Liver (tissue), 8 donors: ENCODE measurements at regions not wholly inside any gene's neighbourhood (a gene's known extent, or its start where the extent isn't known, plus 50 kb on each side); places are given as distances from the start of the nearest gene placed in this dataset.

Experiments
- DNase-seq: peaks from one replicate; pipeline ENCODE4 v3.0.0-alpha.2; 2017; ENCODE audit warnings: low spot score
- H3K27ac ChIP-seq, 2 donors: one replicate each; pipeline ENCODE4 v1.7.0; 2013; ENCODE audit warnings: inconsistent platforms in 2 of 2, low read length in 2 of 2, control low read depth in 1 of 2, low read depth in 1 of 2, mild to moderate bottlenecking in 1 of 2
- H3K27me3 ChIP-seq, 4 donors: one replicate each; pipeline versions ENCODE4 v1.6.1 to v1.7.0; 2013; ENCODE audit warnings: low read length in 3 of 4, inconsistent platforms in 1 of 4, mild to moderate bottlenecking in 1 of 4, moderate library complexity in 1 of 4; ENCODE audit not compliant: control insufficient read depth in 4 of 4, insufficient read depth in 4 of 4
- H3K36me3 ChIP-seq, 4 donors: one replicate each; pipeline versions ENCODE4 v1.6.1 to v1.7.0; 2013; ENCODE audit warnings: low read length in 3 of 4, mild to moderate bottlenecking in 3 of 4, low read depth in 1 of 4, moderate library complexity in 1 of 4; ENCODE audit not compliant: control insufficient read depth in 4 of 4, insufficient read depth in 3 of 4
- H3K4me1 ChIP-seq, 4 donors: one replicate each; pipeline versions ENCODE4 v1.6.1 to v1.7.0; 2013; ENCODE audit warnings: low read length in 3 of 4, mild to moderate bottlenecking in 3 of 4, moderate library complexity in 1 of 4; ENCODE audit not compliant: control insufficient read depth in 4 of 4, insufficient read depth in 4 of 4
- H3K4me3 ChIP-seq, 3 donors: one replicate each; pipeline versions ENCODE4 v1.6.1 to v1.7.0; 2013; ENCODE audit warnings: low read length in 3 of 3, control low read depth in 1 of 3, low read depth in 1 of 3, mild to moderate bottlenecking in 1 of 3
- H3K9ac ChIP-seq, 2 donors: one replicate each; pipeline ENCODE4 v1.7.0; 2013; ENCODE audit warnings: low read length in 2 of 2, mild to moderate bottlenecking in 2 of 2, moderate library complexity in 2 of 2, control low read depth in 1 of 2, low read depth in 1 of 2
- H3K9me3 ChIP-seq, 4 donors: one replicate each; pipeline versions ENCODE4 v1.6.1 to v1.7.0; 2013; ENCODE audit warnings: low read length in 3 of 4; ENCODE audit not compliant: control insufficient read depth in 4 of 4
- EGR1 ChIP-seq, 2 donors: IDR thresholded peaks; 2 replicates each; pipeline ENCODE4 v1.6.1; 2016 to 2018; ENCODE audit warnings: antibody characterized with exemption in 2 of 2, low read depth in 2 of 2
- FOXA1 ChIP-seq: IDR thresholded peaks from 2 replicates; pipeline ENCODE4 v1.6.1; 2016; ENCODE audit warnings: antibody characterized with exemption
- FOXA2 ChIP-seq: IDR thresholded peaks from 2 replicates; pipeline ENCODE4 v1.6.1; 2016; ENCODE audit warnings: antibody characterized with exemption
- GABPA ChIP-seq, 2 donors: IDR thresholded peaks in 1 of 2; conservative IDR thresholded peaks in 1 of 2; 2 replicates each; pipeline ENCODE4 v1.6.1; 2016; ENCODE audit warnings: antibody characterized with exemption in 2 of 2, mild to moderate bottlenecking in 1 of 2, moderate library complexity in 1 of 2
- HNF4A ChIP-seq, 2 donors: conservative IDR thresholded peaks; 2 replicates each; pipeline ENCODE4 v1.6.1; 2016; ENCODE audit warnings: antibody characterized with exemption in 2 of 2, mild to moderate bottlenecking in 2 of 2
- HNF4G ChIP-seq: IDR thresholded peaks from 2 replicates; pipeline ENCODE4 v1.6.1; 2016; ENCODE audit warnings: antibody characterized with exemption
- JUND ChIP-seq, 2 donors: IDR thresholded peaks; 2 replicates each; pipeline ENCODE4 v1.6.1; 2016; ENCODE audit warnings: antibody characterized with exemption in 2 of 2
- NR2F2 ChIP-seq: IDR thresholded peaks from 2 replicates; pipeline ENCODE4 v1.6.1; 2016; ENCODE audit warnings: antibody characterized with exemption
- RAD21 ChIP-seq, 2 donors: IDR thresholded peaks; 2 replicates each; pipeline ENCODE4 v1.6.1; 2016; ENCODE audit warnings: antibody characterized with exemption in 2 of 2, mild to moderate bottlenecking in 2 of 2
- RXRA ChIP-seq, 2 donors: IDR thresholded peaks; 2 replicates each; pipeline ENCODE4 v1.6.1; 2017 to 2018; ENCODE audit warnings: antibody characterized with exemption in 2 of 2, mild to moderate bottlenecking in 1 of 2
- SP1 ChIP-seq: IDR thresholded peaks from 2 replicates; pipeline ENCODE4 v1.6.1; 2018; ENCODE audit warnings: antibody characterized with exemption, mild to moderate bottlenecking
- TAF1 ChIP-seq: conservative IDR thresholded peaks from 2 replicates; pipeline ENCODE4 v1.6.1; 2016; ENCODE audit warnings: antibody characterized with exemption, mild to moderate bottlenecking
- YY1 ChIP-seq: IDR thresholded peaks from 2 replicates; pipeline ENCODE4 v1.6.1; 2016; ENCODE audit warnings: antibody characterized with exemption, mild to moderate bottlenecking
- WGBS: extraction: QIAGEN DNeasy Blood & Tissue Kit; methylation state at CpG from one replicate; pipeline ENCODE4 v1.1.7; 2013; 5-methylcytosine and 5-hydroxymethylcytosine counted together
- TF ChIP-seq, protein P1 (sequence below): IDR thresholded peaks from 2 replicates; pipeline ENCODE4 v1.6.1; 2016; ENCODE audit warnings: antibody characterized with exemption
- TF ChIP-seq, protein P2 (sequence below): fragments of 150-350 bp; IDR thresholded peaks from 2 replicates; pipeline ENCODE4 v1.5.1; 2017; ENCODE audit warnings: improper control_type of control experiment, low read depth, low read length; ENCODE audit not compliant: missing input control
- TF ChIP-seq, protein P3 (sequence below): IDR thresholded peaks from 2 replicates; pipeline ENCODE4 v1.6.1; 2016; ENCODE audit warnings: antibody characterized with exemption, mild to moderate bottlenecking
- TF ChIP-seq, protein P4 (sequence below): IDR thresholded peaks from 2 replicates; pipeline ENCODE4 v1.6.1; 2016; ENCODE audit warnings: antibody characterized with exemption
- TF ChIP-seq, protein P5 (sequence below): IDR thresholded peaks from 2 replicates; pipeline ENCODE4 v1.6.1; 2016; ENCODE audit warnings: antibody characterized with exemption
- donor health status: healthy.
- donor health status: healthy.
- donor health status: healthy.
- donor health status: healthy.
- donor health status: healthy.

DNA sequence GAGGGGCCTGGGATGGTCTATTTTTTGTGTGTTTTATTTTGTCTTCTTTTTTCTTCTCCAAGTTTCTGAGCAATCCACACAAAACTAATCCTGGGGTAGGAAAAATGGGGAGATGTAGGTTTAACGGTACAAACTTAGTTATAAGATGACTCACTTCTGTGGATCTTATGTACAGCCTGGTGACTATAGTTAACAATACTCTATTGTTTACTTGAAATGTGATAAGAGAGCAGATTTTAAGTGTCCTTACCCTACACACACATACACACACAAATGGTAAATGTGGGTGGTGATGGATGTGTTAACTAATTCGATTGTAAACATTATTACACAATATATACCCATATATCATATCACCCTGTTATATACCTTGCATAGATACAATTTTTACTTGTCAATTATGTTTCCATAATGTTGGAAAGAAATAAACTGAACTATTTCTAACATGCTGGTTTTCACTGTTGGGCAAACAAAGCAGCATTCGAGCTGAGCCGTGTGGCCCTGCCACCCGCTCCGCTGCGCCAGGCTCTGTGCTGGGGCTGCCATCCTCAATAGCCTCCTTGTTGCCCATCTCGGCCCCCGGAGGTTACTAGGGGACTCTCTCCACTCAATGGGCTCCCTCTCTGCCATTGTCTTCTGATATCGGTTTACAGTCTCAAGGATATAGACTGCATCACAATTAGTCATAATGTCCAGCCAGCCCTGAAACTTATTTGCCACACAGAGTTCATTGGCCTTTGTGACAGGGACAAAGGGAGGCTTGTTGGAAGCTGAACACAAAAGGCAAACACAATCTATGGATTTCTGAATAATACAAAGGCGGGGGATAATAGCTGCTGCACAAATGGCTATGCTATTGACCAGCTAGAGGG is 380.3 kb upstream of the MAF start:
- Histone ChIP-seq H3K4me3 (no peak overlapping the region), H3K4me1 (no peaks in the 10 kb centered on the region), H3K9ac (no peak overlapping the region), H3K27me3 (no peaks in the 10 kb centered on the region), H3K36me3 (no peaks in the 10 kb centered on the region), H3K27ac (no peak overlapping the region), H3K9me3 (no peaks in the 10 kb centered on the region)
- WGBS: 92% methylated on average over 11 of the region's 11 CpGs
- no peak for TF ChIP-seq FOXA1
- TF ChIP-seq YY1: no peak
- TF ChIP-seq RXRA (IDR thresholded peaks at IDR 0.05): no peak
- TF ChIP-seq RAD21 (IDR thresholded peaks at IDR 0.05): no peak
- no peak for TF ChIP-seq NR2F2
- TF ChIP-seq GABPA (IDR thresholded peaks at IDR 0.05 in 1 of 2, conservative IDR thresholded peaks at IDR 0.05 in 1 of 2): no peak
- no peak for TF ChIP-seq SP1
- TF ChIP-seq, protein P1, sequence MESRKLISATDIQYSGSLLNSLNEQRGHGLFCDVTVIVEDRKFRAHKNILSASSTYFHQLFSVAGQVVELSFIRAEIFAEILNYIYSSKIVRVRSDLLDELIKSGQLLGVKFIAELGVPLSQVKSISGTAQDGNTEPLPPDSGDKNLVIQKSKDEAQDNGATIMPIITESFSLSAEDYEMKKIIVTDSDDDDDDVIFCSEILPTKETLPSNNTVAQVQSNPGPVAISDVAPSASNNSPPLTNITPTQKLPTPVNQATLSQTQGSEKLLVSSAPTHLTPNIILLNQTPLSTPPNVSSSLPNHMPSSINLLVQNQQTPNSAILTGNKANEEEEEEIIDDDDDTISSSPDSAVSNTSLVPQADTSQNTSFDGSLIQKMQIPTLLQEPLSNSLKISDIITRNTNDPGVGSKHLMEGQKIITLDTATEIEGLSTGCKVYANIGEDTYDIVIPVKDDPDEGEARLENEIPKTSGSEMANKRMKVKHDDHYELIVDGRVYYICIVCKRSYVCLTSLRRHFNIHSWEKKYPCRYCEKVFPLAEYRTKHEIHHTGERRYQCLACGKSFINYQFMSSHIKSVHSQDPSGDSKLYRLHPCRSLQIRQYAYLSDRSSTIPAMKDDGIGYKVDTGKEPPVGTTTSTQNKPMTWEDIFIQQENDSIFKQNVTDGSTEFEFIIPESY: no peak
- TF ChIP-seq HNF4A (conservative IDR thresholded peaks at IDR 0.05): no peak
- TF ChIP-seq, protein P2, sequence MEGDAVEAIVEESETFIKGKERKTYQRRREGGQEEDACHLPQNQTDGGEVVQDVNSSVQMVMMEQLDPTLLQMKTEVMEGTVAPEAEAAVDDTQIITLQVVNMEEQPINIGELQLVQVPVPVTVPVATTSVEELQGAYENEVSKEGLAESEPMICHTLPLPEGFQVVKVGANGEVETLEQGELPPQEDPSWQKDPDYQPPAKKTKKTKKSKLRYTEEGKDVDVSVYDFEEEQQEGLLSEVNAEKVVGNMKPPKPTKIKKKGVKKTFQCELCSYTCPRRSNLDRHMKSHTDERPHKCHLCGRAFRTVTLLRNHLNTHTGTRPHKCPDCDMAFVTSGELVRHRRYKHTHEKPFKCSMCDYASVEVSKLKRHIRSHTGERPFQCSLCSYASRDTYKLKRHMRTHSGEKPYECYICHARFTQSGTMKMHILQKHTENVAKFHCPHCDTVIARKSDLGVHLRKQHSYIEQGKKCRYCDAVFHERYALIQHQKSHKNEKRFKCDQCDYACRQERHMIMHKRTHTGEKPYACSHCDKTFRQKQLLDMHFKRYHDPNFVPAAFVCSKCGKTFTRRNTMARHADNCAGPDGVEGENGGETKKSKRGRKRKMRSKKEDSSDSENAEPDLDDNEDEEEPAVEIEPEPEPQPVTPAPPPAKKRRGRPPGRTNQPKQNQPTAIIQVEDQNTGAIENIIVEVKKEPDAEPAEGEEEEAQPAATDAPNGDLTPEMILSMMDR: no peak
- TF ChIP-seq EGR1 (IDR thresholded peaks at IDR 0.05; ENCODE audit: low read depth in 2 of 2): no peak
- TF ChIP-seq FOXA2: no peak
- TF ChIP-seq HNF4G: no peak
- TF ChIP-seq JUND (IDR thresholded peaks at IDR 0.05): no peak
- TF ChIP-seq, protein P3, sequence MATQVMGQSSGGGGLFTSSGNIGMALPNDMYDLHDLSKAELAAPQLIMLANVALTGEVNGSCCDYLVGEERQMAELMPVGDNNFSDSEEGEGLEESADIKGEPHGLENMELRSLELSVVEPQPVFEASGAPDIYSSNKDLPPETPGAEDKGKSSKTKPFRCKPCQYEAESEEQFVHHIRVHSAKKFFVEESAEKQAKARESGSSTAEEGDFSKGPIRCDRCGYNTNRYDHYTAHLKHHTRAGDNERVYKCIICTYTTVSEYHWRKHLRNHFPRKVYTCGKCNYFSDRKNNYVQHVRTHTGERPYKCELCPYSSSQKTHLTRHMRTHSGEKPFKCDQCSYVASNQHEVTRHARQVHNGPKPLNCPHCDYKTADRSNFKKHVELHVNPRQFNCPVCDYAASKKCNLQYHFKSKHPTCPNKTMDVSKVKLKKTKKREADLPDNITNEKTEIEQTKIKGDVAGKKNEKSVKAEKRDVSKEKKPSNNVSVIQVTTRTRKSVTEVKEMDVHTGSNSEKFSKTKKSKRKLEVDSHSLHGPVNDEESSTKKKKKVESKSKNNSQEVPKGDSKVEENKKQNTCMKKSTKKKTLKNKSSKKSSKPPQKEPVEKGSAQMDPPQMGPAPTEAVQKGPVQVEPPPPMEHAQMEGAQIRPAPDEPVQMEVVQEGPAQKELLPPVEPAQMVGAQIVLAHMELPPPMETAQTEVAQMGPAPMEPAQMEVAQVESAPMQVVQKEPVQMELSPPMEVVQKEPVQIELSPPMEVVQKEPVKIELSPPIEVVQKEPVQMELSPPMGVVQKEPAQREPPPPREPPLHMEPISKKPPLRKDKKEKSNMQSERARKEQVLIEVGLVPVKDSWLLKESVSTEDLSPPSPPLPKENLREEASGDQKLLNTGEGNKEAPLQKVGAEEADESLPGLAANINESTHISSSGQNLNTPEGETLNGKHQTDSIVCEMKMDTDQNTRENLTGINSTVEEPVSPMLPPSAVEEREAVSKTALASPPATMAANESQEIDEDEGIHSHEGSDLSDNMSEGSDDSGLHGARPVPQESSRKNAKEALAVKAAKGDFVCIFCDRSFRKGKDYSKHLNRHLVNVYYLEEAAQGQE: no peak
- TF ChIP-seq, protein P4, sequence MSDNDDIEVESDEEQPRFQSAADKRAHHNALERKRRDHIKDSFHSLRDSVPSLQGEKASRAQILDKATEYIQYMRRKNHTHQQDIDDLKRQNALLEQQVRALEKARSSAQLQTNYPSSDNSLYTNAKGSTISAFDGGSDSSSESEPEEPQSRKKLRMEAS: no peak
- no peak for TF ChIP-seq TAF1
- TF ChIP-seq, protein P5, sequence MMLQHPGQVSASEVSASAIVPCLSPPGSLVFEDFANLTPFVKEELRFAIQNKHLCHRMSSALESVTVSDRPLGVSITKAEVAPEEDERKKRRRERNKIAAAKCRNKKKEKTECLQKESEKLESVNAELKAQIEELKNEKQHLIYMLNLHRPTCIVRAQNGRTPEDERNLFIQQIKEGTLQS: no peak
- DNase-seq: no peak
